ENCODE measurements at regions not wholly inside any gene's neighbourhood (a gene's known extent, or its start where the extent isn't known, plus 50 kb on each side); places are given as distances from the start of the nearest gene placed in this dataset.

DNA sequence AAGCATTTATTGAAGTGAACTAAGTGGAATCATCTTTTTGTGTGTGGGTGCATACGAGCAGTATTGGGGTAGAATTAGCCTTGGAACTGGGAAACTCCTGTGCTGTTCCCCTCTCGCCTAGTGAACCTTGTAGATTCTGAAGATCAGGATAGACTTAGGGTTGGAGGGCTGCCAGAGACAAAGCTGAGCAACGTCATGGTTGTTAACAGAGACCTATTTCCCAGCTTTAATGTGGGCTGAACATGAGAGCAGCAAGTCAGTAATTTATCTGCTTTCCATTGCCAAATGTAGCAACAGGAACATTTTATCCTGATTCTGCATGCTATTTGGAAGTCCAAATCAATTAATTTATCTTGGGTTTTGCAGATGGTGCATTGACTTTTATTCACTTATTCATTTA, 246.6 kb downstream of the IL20RB start:
- TF ChIP-seq ZNF768 (CRISPR knock-in tag; IDR thresholded peaks at IDR 0.05) (no peak), POLR2AphosphoS5 (IDR thresholded peaks at IDR 0.05; ENCODE audit: low read depth, low read length) (no peak), BHLHE40 (IDR thresholded peaks at IDR 0.05; ENCODE audit: low read length) (no peak), CBX1 (IDR thresholded peaks at IDR 0.05; ENCODE audit: low read depth) (no peak), TCF7 (IDR thresholded peaks at IDR 0.05; ENCODE audit: low read depth) (no peak)
- TF ChIP-seq, protein P1, sequence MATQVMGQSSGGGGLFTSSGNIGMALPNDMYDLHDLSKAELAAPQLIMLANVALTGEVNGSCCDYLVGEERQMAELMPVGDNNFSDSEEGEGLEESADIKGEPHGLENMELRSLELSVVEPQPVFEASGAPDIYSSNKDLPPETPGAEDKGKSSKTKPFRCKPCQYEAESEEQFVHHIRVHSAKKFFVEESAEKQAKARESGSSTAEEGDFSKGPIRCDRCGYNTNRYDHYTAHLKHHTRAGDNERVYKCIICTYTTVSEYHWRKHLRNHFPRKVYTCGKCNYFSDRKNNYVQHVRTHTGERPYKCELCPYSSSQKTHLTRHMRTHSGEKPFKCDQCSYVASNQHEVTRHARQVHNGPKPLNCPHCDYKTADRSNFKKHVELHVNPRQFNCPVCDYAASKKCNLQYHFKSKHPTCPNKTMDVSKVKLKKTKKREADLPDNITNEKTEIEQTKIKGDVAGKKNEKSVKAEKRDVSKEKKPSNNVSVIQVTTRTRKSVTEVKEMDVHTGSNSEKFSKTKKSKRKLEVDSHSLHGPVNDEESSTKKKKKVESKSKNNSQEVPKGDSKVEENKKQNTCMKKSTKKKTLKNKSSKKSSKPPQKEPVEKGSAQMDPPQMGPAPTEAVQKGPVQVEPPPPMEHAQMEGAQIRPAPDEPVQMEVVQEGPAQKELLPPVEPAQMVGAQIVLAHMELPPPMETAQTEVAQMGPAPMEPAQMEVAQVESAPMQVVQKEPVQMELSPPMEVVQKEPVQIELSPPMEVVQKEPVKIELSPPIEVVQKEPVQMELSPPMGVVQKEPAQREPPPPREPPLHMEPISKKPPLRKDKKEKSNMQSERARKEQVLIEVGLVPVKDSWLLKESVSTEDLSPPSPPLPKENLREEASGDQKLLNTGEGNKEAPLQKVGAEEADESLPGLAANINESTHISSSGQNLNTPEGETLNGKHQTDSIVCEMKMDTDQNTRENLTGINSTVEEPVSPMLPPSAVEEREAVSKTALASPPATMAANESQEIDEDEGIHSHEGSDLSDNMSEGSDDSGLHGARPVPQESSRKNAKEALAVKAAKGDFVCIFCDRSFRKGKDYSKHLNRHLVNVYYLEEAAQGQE (IDR thresholded peaks at IDR 0.05; ENCODE audit: borderline replicate concordance in 1 of 2, low read depth in 1 of 2, low read length in 2 of 2): no peak
- TF ChIP-seq, protein P2, sequence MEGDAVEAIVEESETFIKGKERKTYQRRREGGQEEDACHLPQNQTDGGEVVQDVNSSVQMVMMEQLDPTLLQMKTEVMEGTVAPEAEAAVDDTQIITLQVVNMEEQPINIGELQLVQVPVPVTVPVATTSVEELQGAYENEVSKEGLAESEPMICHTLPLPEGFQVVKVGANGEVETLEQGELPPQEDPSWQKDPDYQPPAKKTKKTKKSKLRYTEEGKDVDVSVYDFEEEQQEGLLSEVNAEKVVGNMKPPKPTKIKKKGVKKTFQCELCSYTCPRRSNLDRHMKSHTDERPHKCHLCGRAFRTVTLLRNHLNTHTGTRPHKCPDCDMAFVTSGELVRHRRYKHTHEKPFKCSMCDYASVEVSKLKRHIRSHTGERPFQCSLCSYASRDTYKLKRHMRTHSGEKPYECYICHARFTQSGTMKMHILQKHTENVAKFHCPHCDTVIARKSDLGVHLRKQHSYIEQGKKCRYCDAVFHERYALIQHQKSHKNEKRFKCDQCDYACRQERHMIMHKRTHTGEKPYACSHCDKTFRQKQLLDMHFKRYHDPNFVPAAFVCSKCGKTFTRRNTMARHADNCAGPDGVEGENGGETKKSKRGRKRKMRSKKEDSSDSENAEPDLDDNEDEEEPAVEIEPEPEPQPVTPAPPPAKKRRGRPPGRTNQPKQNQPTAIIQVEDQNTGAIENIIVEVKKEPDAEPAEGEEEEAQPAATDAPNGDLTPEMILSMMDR (CRISPR knock-in tag; IDR thresholded peaks at IDR 0.05): no peak
- TF ChIP-seq, protein P3, sequence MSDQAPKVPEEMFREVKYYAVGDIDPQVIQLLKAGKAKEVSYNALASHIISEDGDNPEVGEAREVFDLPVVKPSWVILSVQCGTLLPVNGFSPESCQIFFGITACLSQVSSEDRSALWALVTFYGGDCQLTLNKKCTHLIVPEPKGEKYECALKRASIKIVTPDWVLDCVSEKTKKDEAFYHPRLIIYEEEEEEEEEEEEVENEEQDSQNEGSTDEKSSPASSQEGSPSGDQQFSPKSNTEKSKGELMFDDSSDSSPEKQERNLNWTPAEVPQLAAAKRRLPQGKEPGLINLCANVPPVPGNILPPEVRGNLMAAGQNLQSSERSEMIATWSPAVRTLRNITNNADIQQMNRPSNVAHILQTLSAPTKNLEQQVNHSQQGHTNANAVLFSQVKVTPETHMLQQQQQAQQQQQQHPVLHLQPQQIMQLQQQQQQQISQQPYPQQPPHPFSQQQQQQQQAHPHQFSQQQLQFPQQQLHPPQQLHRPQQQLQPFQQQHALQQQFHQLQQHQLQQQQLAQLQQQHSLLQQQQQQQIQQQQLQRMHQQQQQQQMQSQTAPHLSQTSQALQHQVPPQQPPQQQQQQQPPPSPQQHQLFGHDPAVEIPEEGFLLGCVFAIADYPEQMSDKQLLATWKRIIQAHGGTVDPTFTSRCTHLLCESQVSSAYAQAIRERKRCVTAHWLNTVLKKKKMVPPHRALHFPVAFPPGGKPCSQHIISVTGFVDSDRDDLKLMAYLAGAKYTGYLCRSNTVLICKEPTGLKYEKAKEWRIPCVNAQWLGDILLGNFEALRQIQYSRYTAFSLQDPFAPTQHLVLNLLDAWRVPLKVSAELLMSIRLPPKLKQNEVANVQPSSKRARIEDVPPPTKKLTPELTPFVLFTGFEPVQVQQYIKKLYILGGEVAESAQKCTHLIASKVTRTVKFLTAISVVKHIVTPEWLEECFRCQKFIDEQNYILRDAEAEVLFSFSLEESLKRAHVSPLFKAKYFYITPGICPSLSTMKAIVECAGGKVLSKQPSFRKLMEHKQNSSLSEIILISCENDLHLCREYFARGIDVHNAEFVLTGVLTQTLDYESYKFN (CRISPR knock-in tag; conservative IDR thresholded peaks at IDR 0.05): no peak
- TF ChIP-seq, protein P4, sequence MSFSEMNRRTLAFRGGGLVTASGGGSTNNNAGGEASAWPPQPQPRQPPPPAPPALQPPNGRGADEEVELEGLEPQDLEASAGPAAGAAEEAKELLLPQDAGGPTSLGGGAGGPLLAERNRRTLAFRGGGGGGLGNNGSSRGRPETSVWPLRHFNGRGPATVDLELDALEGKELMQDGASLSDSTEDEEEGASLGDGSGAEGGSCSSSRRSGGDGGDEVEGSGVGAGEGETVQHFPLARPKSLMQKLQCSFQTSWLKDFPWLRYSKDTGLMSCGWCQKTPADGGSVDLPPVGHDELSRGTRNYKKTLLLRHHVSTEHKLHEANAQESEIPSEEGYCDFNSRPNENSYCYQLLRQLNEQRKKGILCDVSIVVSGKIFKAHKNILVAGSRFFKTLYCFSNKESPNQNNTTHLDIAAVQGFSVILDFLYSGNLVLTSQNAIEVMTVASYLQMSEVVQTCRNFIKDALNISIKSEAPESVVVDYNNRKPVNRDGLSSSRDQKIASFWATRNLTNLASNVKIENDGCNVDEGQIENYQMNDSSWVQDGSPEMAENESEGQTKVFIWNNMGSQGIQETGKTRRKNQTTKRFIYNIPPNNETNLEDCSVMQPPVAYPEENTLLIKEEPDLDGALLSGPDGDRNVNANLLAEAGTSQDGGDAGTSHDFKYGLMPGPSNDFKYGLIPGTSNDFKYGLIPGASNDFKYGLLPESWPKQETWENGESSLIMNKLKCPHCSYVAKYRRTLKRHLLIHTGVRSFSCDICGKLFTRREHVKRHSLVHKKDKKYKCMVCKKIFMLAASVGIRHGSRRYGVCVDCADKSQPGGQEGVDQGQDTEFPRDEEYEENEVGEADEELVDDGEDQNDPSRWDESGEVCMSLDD (CRISPR knock-in tag; IDR thresholded peaks at IDR 0.05; ENCODE audit: borderline replicate concordance): no peak
- TF ChIP-seq, protein P5, sequence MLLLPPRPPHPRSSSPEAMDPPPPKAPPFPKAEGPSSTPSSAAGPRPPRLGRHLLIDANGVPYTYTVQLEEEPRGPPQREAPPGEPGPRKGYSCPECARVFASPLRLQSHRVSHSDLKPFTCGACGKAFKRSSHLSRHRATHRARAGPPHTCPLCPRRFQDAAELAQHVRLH (CRISPR knock-in tag; IDR thresholded peaks at IDR 0.05; ENCODE audit: borderline replicate concordance, low read depth): no peak
- TF ChIP-seq, protein P6, sequence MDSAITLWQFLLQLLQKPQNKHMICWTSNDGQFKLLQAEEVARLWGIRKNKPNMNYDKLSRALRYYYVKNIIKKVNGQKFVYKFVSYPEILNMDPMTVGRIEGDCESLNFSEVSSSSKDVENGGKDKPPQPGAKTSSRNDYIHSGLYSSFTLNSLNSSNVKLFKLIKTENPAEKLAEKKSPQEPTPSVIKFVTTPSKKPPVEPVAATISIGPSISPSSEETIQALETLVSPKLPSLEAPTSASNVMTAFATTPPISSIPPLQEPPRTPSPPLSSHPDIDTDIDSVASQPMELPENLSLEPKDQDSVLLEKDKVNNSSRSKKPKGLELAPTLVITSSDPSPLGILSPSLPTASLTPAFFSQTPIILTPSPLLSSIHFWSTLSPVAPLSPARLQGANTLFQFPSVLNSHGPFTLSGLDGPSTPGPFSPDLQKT (CRISPR knock-in tag; IDR thresholded peaks at IDR 0.05; ENCODE audit: borderline replicate concordance): no peak
- TF ChIP-seq, protein P7, sequence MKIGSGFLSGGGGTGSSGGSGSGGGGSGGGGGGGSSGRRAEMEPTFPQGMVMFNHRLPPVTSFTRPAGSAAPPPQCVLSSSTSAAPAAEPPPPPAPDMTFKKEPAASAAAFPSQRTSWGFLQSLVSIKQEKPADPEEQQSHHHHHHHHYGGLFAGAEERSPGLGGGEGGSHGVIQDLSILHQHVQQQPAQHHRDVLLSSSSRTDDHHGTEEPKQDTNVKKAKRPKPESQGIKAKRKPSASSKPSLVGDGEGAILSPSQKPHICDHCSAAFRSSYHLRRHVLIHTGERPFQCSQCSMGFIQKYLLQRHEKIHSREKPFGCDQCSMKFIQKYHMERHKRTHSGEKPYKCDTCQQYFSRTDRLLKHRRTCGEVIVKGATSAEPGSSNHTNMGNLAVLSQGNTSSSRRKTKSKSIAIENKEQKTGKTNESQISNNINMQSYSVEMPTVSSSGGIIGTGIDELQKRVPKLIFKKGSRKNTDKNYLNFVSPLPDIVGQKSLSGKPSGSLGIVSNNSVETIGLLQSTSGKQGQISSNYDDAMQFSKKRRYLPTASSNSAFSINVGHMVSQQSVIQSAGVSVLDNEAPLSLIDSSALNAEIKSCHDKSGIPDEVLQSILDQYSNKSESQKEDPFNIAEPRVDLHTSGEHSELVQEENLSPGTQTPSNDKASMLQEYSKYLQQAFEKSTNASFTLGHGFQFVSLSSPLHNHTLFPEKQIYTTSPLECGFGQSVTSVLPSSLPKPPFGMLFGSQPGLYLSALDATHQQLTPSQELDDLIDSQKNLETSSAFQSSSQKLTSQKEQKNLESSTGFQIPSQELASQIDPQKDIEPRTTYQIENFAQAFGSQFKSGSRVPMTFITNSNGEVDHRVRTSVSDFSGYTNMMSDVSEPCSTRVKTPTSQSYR (CRISPR knock-in tag; IDR thresholded peaks at IDR 0.05; ENCODE audit: borderline replicate concordance): no peak

Data from HepG2 (cell line).